ENCODE measurements at regions not wholly inside any gene's neighbourhood (a gene's known extent, or its start where the extent isn't known, plus 50 kb on each side); places are given as distances from the start of the nearest gene placed in this dataset.
"Not testable (repeated sequence)": the region's sequence is repeated elsewhere in the genome, so short reads cannot be mapped to it uniquely, and the experiment has no call there.

DNA sequence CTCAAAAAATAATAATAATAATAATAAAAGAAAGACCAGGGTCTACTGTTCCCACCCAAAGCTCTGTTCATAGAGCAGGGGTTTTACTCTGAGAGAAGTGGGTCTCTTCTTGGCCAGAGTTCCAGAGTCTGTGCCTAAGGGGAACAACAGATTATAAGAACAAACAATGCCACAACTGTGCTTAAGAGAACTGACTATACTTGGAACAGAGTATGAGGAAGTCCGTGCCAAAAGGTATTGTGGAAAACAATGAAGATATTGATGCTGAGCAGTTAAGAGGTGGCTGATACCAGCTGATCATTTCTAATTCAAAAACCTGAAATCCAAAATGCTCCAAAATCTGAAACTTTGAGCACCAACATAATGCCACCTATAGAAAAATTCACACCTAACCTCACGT lies 229.6 kb downstream of the FBXO8 start:
- Mint-ChIP-seq H3K4me3 (no peak overlapping the region), H3K27me3 (ENCODE audit: insufficient read depth, low read depth) (peaks cover 2% of the 10 kb centered on the region), H3K36me3 (no peaks in the 10 kb centered on the region), H3K27ac (no peak overlapping the region), H3K4me1 (no peaks in the 10 kb centered on the region), H3K9me3 (no peaks in the 10 kb centered on the region)
- TF ChIP-seq, protein P1, sequence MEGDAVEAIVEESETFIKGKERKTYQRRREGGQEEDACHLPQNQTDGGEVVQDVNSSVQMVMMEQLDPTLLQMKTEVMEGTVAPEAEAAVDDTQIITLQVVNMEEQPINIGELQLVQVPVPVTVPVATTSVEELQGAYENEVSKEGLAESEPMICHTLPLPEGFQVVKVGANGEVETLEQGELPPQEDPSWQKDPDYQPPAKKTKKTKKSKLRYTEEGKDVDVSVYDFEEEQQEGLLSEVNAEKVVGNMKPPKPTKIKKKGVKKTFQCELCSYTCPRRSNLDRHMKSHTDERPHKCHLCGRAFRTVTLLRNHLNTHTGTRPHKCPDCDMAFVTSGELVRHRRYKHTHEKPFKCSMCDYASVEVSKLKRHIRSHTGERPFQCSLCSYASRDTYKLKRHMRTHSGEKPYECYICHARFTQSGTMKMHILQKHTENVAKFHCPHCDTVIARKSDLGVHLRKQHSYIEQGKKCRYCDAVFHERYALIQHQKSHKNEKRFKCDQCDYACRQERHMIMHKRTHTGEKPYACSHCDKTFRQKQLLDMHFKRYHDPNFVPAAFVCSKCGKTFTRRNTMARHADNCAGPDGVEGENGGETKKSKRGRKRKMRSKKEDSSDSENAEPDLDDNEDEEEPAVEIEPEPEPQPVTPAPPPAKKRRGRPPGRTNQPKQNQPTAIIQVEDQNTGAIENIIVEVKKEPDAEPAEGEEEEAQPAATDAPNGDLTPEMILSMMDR (IDR thresholded peaks at IDR 0.05), result no peak
- TF ChIP-seq EZH2 (IDR thresholded peaks at IDR 0.05), result no peak
- no peak for TF ChIP-seq EZH2phosphoT487 (IDR thresholded peaks at IDR 0.05)
- no peak overlapping the region for H3K27ac ChIP-seq
- no peaks in the 10 kb centered on the region for H3K36me3 ChIP-seq
- H3K9ac ChIP-seq, result no peak overlapping the region
- no peaks in the 10 kb centered on the region for H3K79me2 ChIP-seq (ENCODE audit: low read depth)
- no peak overlapping the region for H3K4me3 ChIP-seq
- no peaks in the 10 kb centered on the region for H4K20me1 ChIP-seq (ENCODE audit: low read depth)
- no peaks in the 10 kb centered on the region for H3K4me1 ChIP-seq
- H3F3A ChIP-seq (ENCODE audit: low read depth), result no peaks in the 10 kb centered on the region
- DNase-seq (ENCODE audit: low spot score), result no peak
- no peaks in the 10 kb centered on the region for H3K27me3 ChIP-seq
- no peak overlapping the region for H3K4me2 ChIP-seq
- H2AFZ ChIP-seq (replicated peaks), result no peak overlapping the region
- no peaks in the 10 kb centered on the region for H3K9me3 ChIP-seq (ENCODE audit: low read depth)

- no peak overlapping the region for H3K4me3 ChIP-seq
These were observed 236.1 kb downstream of the FBXO8 start for GRCh38 chr4:174047363-174047762.

GRCh38 chr4:174045829-174046228 lies 237.6 kb downstream of the FBXO8 start:
- DNase-seq (ENCODE audit: low spot score); H3K36me3 ChIP-seq; H4K20me1 ChIP-seq (ENCODE audit: low read depth); H3K4me2 ChIP-seq; H3K27ac Mint-ChIP-seq; H3K4me1 Mint-ChIP-seq; H3K36me3 Mint-ChIP-seq; H3K9me3 ChIP-seq (ENCODE audit: low read depth); H3K4me3 ChIP-seq; H3K9me3 Mint-ChIP-seq; H3K79me2 ChIP-seq (ENCODE audit: low read depth); H3K27me3 ChIP-seq; H3K27ac ChIP-seq; H3K27me3 Mint-ChIP-seq (ENCODE audit: insufficient read depth, low read depth); H3K4me3 Mint-ChIP-seq; H2AFZ ChIP-seq (replicated peaks); H3K9ac ChIP-seq: not testable (repeated sequence)
- Histone ChIP-seq H3F3A (ENCODE audit: low read depth) (peaks cover 16% of the 10 kb centered on the region), H3K4me1 (peaks cover 20% of the 10 kb centered on the region)

More at GRCh38 chr4:174047363-174047762, 236.1 kb downstream of the FBXO8 start:
- Histone ChIP-seq H3K36me3 (no peaks in the 10 kb centered on the region), H4K20me1 (ENCODE audit: low read depth) (no peaks in the 10 kb centered on the region), H3K27ac (no peak overlapping the region), H3K79me2 (ENCODE audit: low read depth) (no peaks in the 10 kb centered on the region), H3K27me3 (no peaks in the 10 kb centered on the region), H3K9ac (no peak overlapping the region), H2AFZ (replicated peaks) (peak overlapping the region; percentile 8), H3K4me1 (peaks cover 5% of the 10 kb centered on the region), H3F3A (ENCODE audit: low read depth) (peaks cover 3% of the 10 kb centered on the region), H3K9me3 (ENCODE audit: low read depth) (no peaks in the 10 kb centered on the region), H3K4me2 (no peak overlapping the region)
- no peaks in the 10 kb centered on the region for H3K9me3 Mint-ChIP-seq
- no peak overlapping the region for H3K4me3 Mint-ChIP-seq
- no peaks in the 10 kb centered on the region for H3K4me1 Mint-ChIP-seq
- no peak for DNase-seq (ENCODE audit: low spot score)
- peaks cover 2% of the 10 kb centered on the region for H3K27me3 Mint-ChIP-seq (ENCODE audit: insufficient read depth, low read depth)
- TF ChIP-seq EZH2 (IDR thresholded peaks at IDR 0.05) (no peak), EZH2phosphoT487 (IDR thresholded peaks at IDR 0.05) (no peak)
- TF ChIP-seq, protein P1 (IDR thresholded peaks at IDR 0.05), result no peak
- H3K36me3 Mint-ChIP-seq, result no peaks in the 10 kb centered on the region
- H3K27ac Mint-ChIP-seq, result no peak overlapping the region

GRCh38 chr4:174045381-174045780 lies 238.1 kb downstream of the FBXO8 start:
- peaks cover 25% of the 10 kb centered on the region for H3K4me1 ChIP-seq
- H3K36me3 ChIP-seq, result no peaks in the 10 kb centered on the region
- H3K27me3 ChIP-seq, result no peaks in the 10 kb centered on the region
- Mint-ChIP-seq H3K9me3 (no peaks in the 10 kb centered on the region), H3K4me1 (peaks cover 9% of the 10 kb centered on the region), H3K27ac (no peak overlapping the region), H3K4me3 (no peak overlapping the region), H3K27me3 (ENCODE audit: insufficient read depth, low read depth) (peaks cover 2% of the 10 kb centered on the region), H3K36me3 (no peaks in the 10 kb centered on the region)
- no peak overlapping the region for H3K4me3 ChIP-seq
- TF ChIP-seq, protein P1 (IDR thresholded peaks at IDR 0.05), result no peak
- no peak for TF ChIP-seq EZH2 (IDR thresholded peaks at IDR 0.05)
- TF ChIP-seq EZH2phosphoT487 (IDR thresholded peaks at IDR 0.05), result no peak
- no peaks in the 10 kb centered on the region for H3K79me2 ChIP-seq (ENCODE audit: low read depth)
- no peak overlapping the region for H3K27ac ChIP-seq
- no peak overlapping the region for H3K9ac ChIP-seq
- no peak overlapping the region for H3K4me2 ChIP-seq
- H4K20me1 ChIP-seq (ENCODE audit: low read depth), result no peaks in the 10 kb centered on the region
- H2AFZ ChIP-seq (replicated peaks), result no peak overlapping the region
- peaks cover 16% of the 10 kb centered on the region for H3F3A ChIP-seq (ENCODE audit: low read depth)
- DNase-seq (ENCODE audit: low spot score), result no peak
- H3K9me3 ChIP-seq (ENCODE audit: low read depth), result no peaks in the 10 kb centered on the region
